ENCODE measurements at regions not wholly inside any gene's neighbourhood (a gene's known extent, or its start where the extent isn't known, plus 50 kb on each side); places are given as distances from the start of the nearest gene placed in this dataset.

DNA sequence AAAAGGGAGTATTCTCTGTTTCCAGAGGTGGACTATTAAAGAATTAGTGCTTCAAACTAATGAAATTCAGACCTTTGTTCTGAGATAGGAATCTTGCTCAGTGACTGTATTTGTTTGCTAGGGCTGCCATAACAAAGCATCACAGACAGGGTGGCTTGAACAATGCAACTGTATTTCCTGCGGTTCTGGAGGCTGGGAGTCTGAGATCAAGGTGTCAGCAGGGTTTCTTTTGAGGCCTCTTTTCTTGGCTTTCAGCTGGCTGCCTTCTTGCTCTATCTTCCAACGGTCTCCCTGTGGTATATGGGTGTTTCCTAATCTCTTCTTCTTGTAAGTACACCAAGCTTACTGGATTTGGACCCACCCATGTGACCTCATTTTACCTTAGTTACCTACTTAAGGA, 264.6 kb upstream of the PROX1 start:
- TF ChIP-seq, protein P1, sequence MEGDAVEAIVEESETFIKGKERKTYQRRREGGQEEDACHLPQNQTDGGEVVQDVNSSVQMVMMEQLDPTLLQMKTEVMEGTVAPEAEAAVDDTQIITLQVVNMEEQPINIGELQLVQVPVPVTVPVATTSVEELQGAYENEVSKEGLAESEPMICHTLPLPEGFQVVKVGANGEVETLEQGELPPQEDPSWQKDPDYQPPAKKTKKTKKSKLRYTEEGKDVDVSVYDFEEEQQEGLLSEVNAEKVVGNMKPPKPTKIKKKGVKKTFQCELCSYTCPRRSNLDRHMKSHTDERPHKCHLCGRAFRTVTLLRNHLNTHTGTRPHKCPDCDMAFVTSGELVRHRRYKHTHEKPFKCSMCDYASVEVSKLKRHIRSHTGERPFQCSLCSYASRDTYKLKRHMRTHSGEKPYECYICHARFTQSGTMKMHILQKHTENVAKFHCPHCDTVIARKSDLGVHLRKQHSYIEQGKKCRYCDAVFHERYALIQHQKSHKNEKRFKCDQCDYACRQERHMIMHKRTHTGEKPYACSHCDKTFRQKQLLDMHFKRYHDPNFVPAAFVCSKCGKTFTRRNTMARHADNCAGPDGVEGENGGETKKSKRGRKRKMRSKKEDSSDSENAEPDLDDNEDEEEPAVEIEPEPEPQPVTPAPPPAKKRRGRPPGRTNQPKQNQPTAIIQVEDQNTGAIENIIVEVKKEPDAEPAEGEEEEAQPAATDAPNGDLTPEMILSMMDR (conservative IDR thresholded peaks at IDR 0.05; ENCODE audit: low read depth, low read length) = no peak
- H3K79me2 ChIP-seq (ENCODE audit: insufficient read depth, low read depth) = no peaks in the 10 kb centered on the region
- no peak overlapping the region for H3K27ac ChIP-seq
- no peak overlapping the region for H3K4me2 ChIP-seq
- no peaks in the 10 kb centered on the region for H3K27me3 ChIP-seq (ENCODE audit: insufficient read depth, low read depth)
- no peak overlapping the region for H2AFZ ChIP-seq (ENCODE audit: low read depth)
- H3K4me1 ChIP-seq (ENCODE audit: low read depth, poor library complexity, severe bottlenecking) = no peaks in the 10 kb centered on the region
- H4K20me1 ChIP-seq (ENCODE audit: insufficient read depth) = no peaks in the 10 kb centered on the region
- H3K9ac ChIP-seq = no peak overlapping the region
- H3K4me3 ChIP-seq (IDR thresholded peaks at IDR 0.05; ENCODE audit: insufficient read depth, low read depth, low read length) = no peak overlapping the region
- no peaks in the 10 kb centered on the region for H3K36me3 ChIP-seq (ENCODE audit: insufficient read depth)

DNA sequence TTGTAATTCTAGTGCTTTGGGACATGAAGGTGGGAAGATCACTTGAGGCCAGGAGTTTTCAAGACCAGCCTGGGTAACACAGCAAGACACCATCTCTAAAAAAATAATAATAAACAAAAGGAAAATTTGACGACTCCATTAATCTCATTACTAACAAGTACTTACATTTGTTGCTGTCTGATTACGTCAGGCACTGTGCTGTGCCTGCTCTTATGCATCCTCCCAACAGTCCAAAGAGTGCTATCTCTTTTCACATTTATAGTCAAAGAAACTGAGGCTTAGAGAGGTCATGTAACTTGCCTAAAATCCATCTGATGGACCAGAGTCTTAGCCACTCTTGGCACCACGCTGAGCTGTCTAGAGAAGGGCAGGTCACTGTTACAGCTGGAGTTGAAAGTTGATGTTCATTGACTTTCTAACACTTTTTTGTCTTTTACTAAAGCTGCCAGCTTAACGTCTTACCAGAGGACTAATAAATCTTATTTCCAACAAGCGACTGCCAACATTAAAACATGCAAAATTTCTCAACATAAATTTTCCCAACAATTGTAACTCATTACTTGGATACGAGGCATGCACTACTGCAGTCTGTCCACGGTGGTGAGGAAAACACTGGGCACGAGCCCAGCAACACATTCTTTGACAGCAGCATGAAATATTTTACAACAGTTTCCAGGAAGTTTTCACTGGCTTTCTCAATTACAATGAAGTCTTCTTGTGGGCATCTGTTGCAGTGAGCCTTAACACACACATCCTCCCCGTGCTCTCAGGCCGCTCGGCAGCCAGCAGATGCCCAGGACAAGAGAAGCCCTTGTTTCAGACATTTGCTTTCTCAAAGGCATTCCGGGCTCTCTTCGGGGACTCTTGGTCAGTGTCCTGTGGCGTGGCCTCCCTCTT, 262.9 kb upstream of the PROX1 start:
- Histone ChIP-seq H3K27me3 (ENCODE audit: insufficient read depth, low read depth) (no peaks in the 10 kb centered on the region), H3K4me3 (IDR thresholded peaks at IDR 0.05; ENCODE audit: insufficient read depth, low read depth, low read length) (no peak overlapping the region), H4K20me1 (ENCODE audit: insufficient read depth) (no peaks in the 10 kb centered on the region), H3K79me2 (ENCODE audit: insufficient read depth, low read depth) (no peaks in the 10 kb centered on the region), H3K27ac (no peak overlapping the region), H2AFZ (ENCODE audit: low read depth) (no peak overlapping the region), H3K4me1 (ENCODE audit: low read depth, poor library complexity, severe bottlenecking) (no peaks in the 10 kb centered on the region), H3K36me3 (ENCODE audit: insufficient read depth) (no peaks in the 10 kb centered on the region), H3K4me2 (no peak overlapping the region), H3K9ac (no peak overlapping the region)
- TF ChIP-seq, protein P1 (conservative IDR thresholded peaks at IDR 0.05; ENCODE audit: low read depth, low read length) = no peak

DNA sequence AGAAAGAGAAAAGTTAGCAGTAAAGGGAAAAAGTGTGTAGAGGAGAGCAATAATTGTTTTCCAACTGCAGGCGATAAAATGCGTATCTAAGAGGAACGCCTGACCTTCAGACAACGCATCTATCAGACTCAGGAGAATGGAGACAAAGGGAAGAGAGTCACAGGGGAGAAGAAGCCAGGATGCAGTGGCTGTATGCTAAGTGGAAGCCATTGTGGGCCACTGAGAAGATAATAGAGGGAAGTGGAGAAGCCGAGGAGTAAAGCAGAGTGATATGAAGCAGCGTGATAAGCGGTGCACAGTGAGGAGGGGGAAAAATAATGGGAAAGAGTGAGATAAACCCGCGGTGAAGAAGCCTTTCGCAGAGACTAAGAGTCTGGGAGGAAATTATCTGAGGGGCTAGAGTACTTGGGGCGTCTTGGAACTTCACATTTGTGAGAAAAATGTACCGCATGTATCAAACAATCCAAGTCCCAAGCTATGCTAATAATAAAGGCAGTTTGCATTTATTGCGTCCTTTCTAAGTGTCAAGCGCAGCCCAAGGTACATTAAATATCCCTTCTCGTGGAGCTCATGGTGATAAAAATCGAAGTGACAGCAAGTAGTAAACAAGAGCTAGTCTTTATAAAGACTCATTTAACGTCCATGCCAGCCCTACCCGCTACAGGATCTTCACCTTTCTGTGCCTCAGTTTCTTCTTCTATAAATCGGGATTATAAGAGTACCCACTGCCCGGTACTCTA, 259.8 kb upstream of the PROX1 start:
- H3K27ac ChIP-seq = no peak overlapping the region
- no peak overlapping the region for H3K9ac ChIP-seq
- no peaks in the 10 kb centered on the region for H3K27me3 ChIP-seq (ENCODE audit: insufficient read depth, low read depth)
- no peak overlapping the region for H2AFZ ChIP-seq (ENCODE audit: low read depth)
- no peaks in the 10 kb centered on the region for H3K36me3 ChIP-seq (ENCODE audit: insufficient read depth)
- no peak overlapping the region for H3K4me3 ChIP-seq (IDR thresholded peaks at IDR 0.05; ENCODE audit: insufficient read depth, low read depth, low read length)
- no peaks in the 10 kb centered on the region for H4K20me1 ChIP-seq (ENCODE audit: insufficient read depth)
- H3K4me1 ChIP-seq (ENCODE audit: low read depth, poor library complexity, severe bottlenecking) = no peaks in the 10 kb centered on the region
- H3K79me2 ChIP-seq (ENCODE audit: insufficient read depth, low read depth) = no peaks in the 10 kb centered on the region
- TF ChIP-seq, protein P1 (conservative IDR thresholded peaks at IDR 0.05; ENCODE audit: low read depth, low read length) = no peak
- H3K4me2 ChIP-seq = no peak overlapping the region

DNA sequence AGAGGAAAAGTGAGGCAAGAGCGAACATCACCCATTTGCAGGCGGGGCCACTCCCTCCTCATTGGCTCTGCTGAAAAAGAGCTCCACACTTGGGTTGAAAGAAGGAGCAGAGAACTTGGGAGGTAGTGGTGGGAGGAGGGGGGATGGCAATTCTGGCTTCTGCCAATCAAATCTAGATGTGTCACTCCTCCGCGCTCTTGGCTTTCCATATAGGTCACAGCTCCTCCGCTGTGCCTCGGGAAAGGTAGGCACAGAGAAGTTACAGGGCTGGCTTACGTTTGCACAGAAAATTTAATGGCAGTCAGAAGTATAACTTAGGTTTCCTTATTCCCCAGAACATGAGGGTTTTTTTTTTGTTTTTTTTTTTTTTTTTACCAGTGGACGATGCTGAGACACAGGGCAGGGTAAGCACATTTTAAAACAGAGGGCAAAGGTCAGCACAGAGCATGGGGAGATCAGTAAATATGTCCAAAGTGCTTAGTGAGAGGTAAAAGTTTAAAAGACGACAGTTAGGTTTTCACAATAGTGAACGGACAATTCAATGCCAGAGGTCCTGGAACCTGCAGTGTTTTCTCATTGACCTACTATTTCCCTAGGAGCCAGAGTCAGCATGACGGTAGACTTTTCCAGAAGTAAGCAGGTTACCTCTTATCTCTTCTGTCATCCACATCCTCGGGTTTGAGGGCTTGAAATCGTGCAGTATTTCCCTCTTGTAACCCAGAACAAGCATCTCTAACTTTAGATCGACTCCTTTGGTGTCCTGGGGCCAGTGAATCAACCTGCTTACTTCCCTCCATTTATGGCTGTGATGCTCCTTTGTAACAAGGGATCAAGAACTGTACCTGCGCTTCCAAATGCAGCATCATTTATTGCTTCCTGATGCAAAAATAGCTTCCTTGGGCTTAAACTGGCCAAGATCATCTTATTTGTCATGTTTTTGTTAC, 258.9 kb upstream of the PROX1 start:
- H3K4me2 ChIP-seq = no peak overlapping the region
- H3K79me2 ChIP-seq (ENCODE audit: insufficient read depth, low read depth) = no peaks in the 10 kb centered on the region
- H3K27ac ChIP-seq = no peak overlapping the region
- no peaks in the 10 kb centered on the region for H3K27me3 ChIP-seq (ENCODE audit: insufficient read depth, low read depth)
- no peak overlapping the region for H3K9ac ChIP-seq
- no peaks in the 10 kb centered on the region for H3K4me1 ChIP-seq (ENCODE audit: low read depth, poor library complexity, severe bottlenecking)
- H3K36me3 ChIP-seq (ENCODE audit: insufficient read depth) = no peaks in the 10 kb centered on the region
- H4K20me1 ChIP-seq (ENCODE audit: insufficient read depth) = no peaks in the 10 kb centered on the region
- no peak overlapping the region for H2AFZ ChIP-seq (ENCODE audit: low read depth)
- TF ChIP-seq, protein P1 (conservative IDR thresholded peaks at IDR 0.05; ENCODE audit: low read depth, low read length) = no peak
- H3K4me3 ChIP-seq (IDR thresholded peaks at IDR 0.05; ENCODE audit: insufficient read depth, low read depth, low read length) = no peak overlapping the region

All from KMS-11 (cell line).